Heart right ventricle (tissue), 16 donors: ENCODE measurements at regions not wholly inside any gene's neighbourhood (a gene's known extent, or its start where the extent isn't known, plus 50 kb on each side); places are given as distances from the start of the nearest gene placed in this dataset.

ENCODE experiments used
- ATAC-seq, 8 donors: fragments of 200-7000 bp; cut with Tn5 transposase; one replicate each; pipeline ENCODE4 v1.9.1; 2020; ENCODE audit warnings: mild to moderate bottlenecking in 8 of 8, moderate library complexity in 8 of 8, moderate number of reproducible peaks in 1 of 8
- DNase-seq, 2 donors: peaks; one replicate each; pipeline ENCODE4 v3.0.0-alpha.2; 2020
- H3K27ac ChIP-seq, 10 donors: fragments of 200-600 bp; sonication (generic) in 2 of 10; one replicate each; pipeline versions ENCODE4 v1.5.0 to v1.8.0; 2020 to 2022; ENCODE audit warnings: mild to moderate bottlenecking in 3 of 10
- H3K27me3 ChIP-seq, 7 donors: fragments of 200-600 bp; one replicate each; pipeline ENCODE4 v1.8.0; 2021 to 2022; ENCODE audit warnings: mild to moderate bottlenecking in 2 of 7
- H3K36me3 ChIP-seq, 9 donors: fragments of 200-600 bp; sonication (generic) in 1 of 9; one replicate each; pipeline versions ENCODE4 v1.5.0 to v1.8.0; 2020 to 2022; ENCODE audit warnings: mild to moderate bottlenecking in 2 of 9
- H3K4me1 ChIP-seq, 9 donors: fragments of 200-600 bp; sonication (generic) in 1 of 9; one replicate each; pipeline versions ENCODE4 v1.5.0 to v1.8.0; 2020 to 2022; ENCODE audit warnings: mild to moderate bottlenecking in 4 of 9
- H3K4me3 ChIP-seq, 10 donors: fragments of 200-600 bp; sonication (generic) in 2 of 10; one replicate each; pipeline versions ENCODE4 v1.5.0 to v1.8.0; 2020 to 2022; ENCODE audit warnings: mild to moderate bottlenecking in 7 of 10, moderate library complexity in 2 of 10
- H3K9me3 ChIP-seq, 11 donors: fragments of 200-600 bp in 10 of 11; sonication (generic) in 2 of 11; one replicate each; pipeline versions ENCODE4 v1.5.0 to v1.8.0; 2013 to 2022; ENCODE audit warnings: mild to moderate bottlenecking in 2 of 11, control low read depth in 1 of 11, moderate library complexity in 1 of 11
- CTCF ChIP-seq, 9 donors: fragments of 200-600 bp; sonication (generic) in 2 of 9; IDR thresholded peaks; one replicate each; pipeline versions ENCODE4 v1.5.0 to v1.8.0; 2021 to 2022; ENCODE audit warnings: antibody characterized with exemption in 9 of 9, mild to moderate bottlenecking in 5 of 9, moderate library complexity in 1 of 9
- WGBS, 2 donors: extraction: QIAGEN DNeasy Blood & Tissue Kit; methylation state at CpG; one replicate each; pipeline ENCODE4 v1.1.7; 2013; ENCODE audit warnings: inconsistent platforms in 1 of 2; 5-methylcytosine and 5-hydroxymethylcytosine counted together
- intact Hi-C, 10 donors: fragments of 100-400 bp; cut with DNase I; formaldehyde crosslinking; loops; one replicate each; pipeline versions ENCODE4 v1.11.1 to v1.14.2; 2022
- donor health status: Arrhythmogenic right ventricular cardiomyopathy.
- donor health status: ischemic (EF 13 %, LVEDD 7.1; RV severe dilation, severe dysfunction).
- donor health status: healthy with polysubstance abuse.
- donor health status: DM: no; HTN: yes; CAD: no.
- donor health status: DM: no; HTN: no; CAD: no.
- donor health status: ischemic (EF 25% LVEDD 6.9; RV normal size, moderate dysfunction).
- donor health status: ischemic (EF 25% LVEDD 5.7; RV mildly dilated, moderate dysfunction).
- donor health status: healthy.
- donor health status: DM: yes; HTN: yes; CAD: no.
- donor health status: Ischemic cardiomyopathy.
- donor health status: ischemic (EF 35%, LVEDD 5.7; RV mildly dilated, moderate dysfunction).
- donor health status: nonischemic (EF 11% LVEDD 7.7; RV severe dilation, severe dysfunction).
- donor health status: DM: yes; HTN: yes; CAD: no.
- donor health status: PGD.
- donor health status: ischemic (EF 29% LVEDD 5.4; RV normal size, mild dysfunction).
- donor health status: nonischemic (EF 23%, LVEDD 6.1; RV moderate dilation, normal function).

GRCh38 chr7:23968791-23969190 is 258.8 kb downstream of the STK31 start:
- no peak overlapping the region for H3K27ac ChIP-seq
- H3K4me1 ChIP-seq, result no peaks in the 10 kb centered on the region
- intact Hi-C loops, result no loop called here
- peaks cover 0 to 8% (median 0%) of the 10 kb centered on the region in 11 donors for H3K9me3 ChIP-seq
- 36 to 57% methylated on average over 2 of the region's 2 CpGs for whole genome bisulfite sequencing, 2 donors
- TF ChIP-seq CTCF (IDR thresholded peaks at IDR 0.05), result no peak
- no peak for ATAC-seq
- H3K36me3 ChIP-seq, result no peaks in the 10 kb centered on the region
- no peak for DNase-seq
- H3K4me3 ChIP-seq, result no peak overlapping the region
- H3K27me3 ChIP-seq, result peaks cover 0 to 3% (median 0%) of the 10 kb centered on the region in 7 donors

GRCh38 chr7:23969443-23969842 is 259.4 kb downstream of the STK31 start:
- ATAC-seq, result no peak
- H3K27me3 ChIP-seq, result peaks cover 0 to 3% (median 0%) of the 10 kb centered on the region in 7 donors
- 15 to 23% methylated on average over 3 of the region's 3 CpGs for WGBS, 2 donors
- no peaks in the 10 kb centered on the region for H3K4me1 ChIP-seq
- no peak overlapping the region for H3K4me3 ChIP-seq
- intact Hi-C loops, result no loop called here
- no peaks in the 10 kb centered on the region for H3K36me3 ChIP-seq
- peaks cover 0 to 14% (median 0%) of the 10 kb centered on the region in 11 donors for H3K9me3 ChIP-seq
- no peak for DNase-seq
- no peak for TF ChIP-seq CTCF (IDR thresholded peaks at IDR 0.05)
- no peak overlapping the region for H3K27ac ChIP-seq

GRCh38 chr7:23970193-23970592 is 260.2 kb downstream of the STK31 start:
- Histone ChIP-seq H3K27me3 (peaks cover 0 to 3% (median 0%) of the 10 kb centered on the region in 7 donors), H3K27ac (no peak overlapping the region), H3K36me3 (no peaks in the 10 kb centered on the region), H3K4me1 (no peaks in the 10 kb centered on the region), H3K9me3 (peaks cover 0 to 20% (median 0%) of the 10 kb centered on the region in 11 donors), H3K4me3 (no peak overlapping the region)
- DNase-seq (no peak), ATAC-seq (no peak)
- intact Hi-C loops, result no loop called here
- TF ChIP-seq CTCF (IDR thresholded peaks at IDR 0.05), result no peak
- WGBS, 2 donors, result 79 to 83% methylated on average over 2 of the region's 2 CpGs

GRCh38 chr7:23971031-23971430 is 261.0 kb downstream of the STK31 start:
- peaks cover 0 to 20% (median 0%) of the 10 kb centered on the region in 11 donors for H3K9me3 ChIP-seq
- intact Hi-C loops, result no loop called here
- 54 to 76% methylated on average over 3 of the region's 3 CpGs for WGBS, 2 donors
- H3K27ac ChIP-seq, result no peak overlapping the region
- peaks cover 0 to 3% (median 0%) of the 10 kb centered on the region in 7 donors for H3K27me3 ChIP-seq
- H3K4me3 ChIP-seq, result no peak overlapping the region
- no peak for TF ChIP-seq CTCF (IDR thresholded peaks at IDR 0.05)
- H3K4me1 ChIP-seq, result no peaks in the 10 kb centered on the region
- no peaks in the 10 kb centered on the region for H3K36me3 ChIP-seq
- no peak for DNase-seq
- ATAC-seq, result no peak
